HFF-Myc (cell line): ENCODE measurements at regions not wholly inside any gene's neighbourhood (a gene's known extent, or its start where the extent isn't known, plus 50 kb on each side); places are given as distances from the start of the nearest gene placed in this dataset.

Source experiments
- DNase-seq: peaks from one replicate; pipeline ENCODE4 v3.0.0-alpha.2; 2011; ENCODE audit warnings: low read depth; ENCODE audit errors: extremely low read depth
- H3K4me3 ChIP-seq: replicated peaks from 2 replicates; pipeline ENCODE4 v1.5.1; 2011; ENCODE audit warnings: low read depth, mild to moderate bottlenecking, control low read depth, low read length
- CTCF ChIP-seq: IDR thresholded peaks from 2 replicates; pipeline ENCODE4 v1.5.1; 2012; ENCODE audit warnings: mild to moderate bottlenecking, low read depth, low read length, control low read depth; ENCODE audit errors: missing control alignments

GRCh38 chr11:130705670-130706421 is 210.4 kb downstream of the SNX19 start:
- H3K4me3 ChIP-seq: no peak overlapping the region
- no peak for DNase-seq
- no peak for TF ChIP-seq CTCF

GRCh38 chr11:130706572-130706971 is 209.7 kb downstream of the SNX19 start:
- DNase-seq: no peak
- no peak overlapping the region for H3K4me3 ChIP-seq
- no peak for TF ChIP-seq CTCF

- H3K4me3 ChIP-seq: no peak overlapping the region
- no peak for TF ChIP-seq CTCF
- DNase-seq: no peak
These were observed 209.1 kb downstream of the SNX19 start for GRCh38 chr11:130707217-130707616.

GRCh38 chr11:130709531-130709930 is 206.7 kb downstream of the SNX19 start:
- DNase-seq: no peak
- no peak overlapping the region for H3K4me3 ChIP-seq
- TF ChIP-seq CTCF: no peak

GRCh38 chr11:130710021-130710420 is 206.3 kb downstream of the SNX19 start:
- TF ChIP-seq CTCF: no peak
- H3K4me3 ChIP-seq: no peak overlapping the region
- DNase-seq: no peak

GRCh38 chr11:130710497-130711012 is 205.7 kb downstream of the SNX19 start:
- TF ChIP-seq CTCF: no peak
- DNase-seq: no peak
- H3K4me3 ChIP-seq: no peak overlapping the region
